UCSD-AML1 (cell line): ENCODE measurements at regions not wholly inside any gene's neighbourhood (a gene's known extent, or its start where the extent isn't known, plus 50 kb on each side); places are given as distances from the start of the nearest gene placed in this dataset.
A peak's percentile ranks its signal among the peaks of the same experiment; 100 is the strongest.

ENCODE experiments used
- DNase-seq: peaks from one replicate; lab custom pipeline; 2025; ENCODE audit not compliant: unreplicated experiment; lab: John Stamatoyannopoulos, UW

DNA sequence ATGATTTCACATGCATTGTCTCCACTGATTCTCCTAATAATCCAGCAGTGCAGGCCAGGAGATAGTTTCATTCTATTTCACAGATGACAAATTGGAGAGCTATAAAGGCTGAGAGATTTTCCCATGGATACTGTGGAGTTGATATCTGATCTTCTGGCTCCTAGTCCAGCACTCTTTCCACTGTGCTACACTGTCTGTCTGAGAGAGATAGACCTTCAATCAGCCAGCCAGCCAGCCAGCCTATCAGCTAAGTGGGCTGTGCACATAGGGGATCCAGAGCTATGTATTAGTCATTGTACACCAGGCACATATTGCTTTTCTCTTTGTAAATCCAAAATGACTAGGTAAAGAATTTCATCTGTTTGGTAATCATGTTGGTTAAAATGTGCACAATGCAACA is 91.8 kb upstream of the ATP2B1 start:
- no peak for DNase-seq

DNA sequence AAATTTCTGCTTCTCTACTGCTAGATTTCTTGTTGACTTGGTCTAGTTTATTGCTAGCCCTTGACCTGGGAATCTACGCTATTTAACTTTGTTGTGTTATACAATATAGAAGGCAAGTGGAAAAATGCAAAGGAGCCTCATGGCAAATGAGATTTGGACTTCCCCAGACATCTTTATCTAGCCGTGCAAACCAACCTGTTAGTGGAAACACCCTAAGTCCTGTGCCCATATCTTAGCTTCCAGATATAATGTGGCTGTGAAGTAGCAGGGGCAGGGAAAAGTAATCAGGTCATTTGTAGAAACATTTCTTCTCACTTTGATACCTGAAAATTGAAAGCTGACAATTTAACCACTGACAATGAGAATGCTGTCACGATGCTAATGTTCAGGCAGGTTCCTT is 90.7 kb upstream of the ATP2B1 start:
- no peak for DNase-seq

DNA sequence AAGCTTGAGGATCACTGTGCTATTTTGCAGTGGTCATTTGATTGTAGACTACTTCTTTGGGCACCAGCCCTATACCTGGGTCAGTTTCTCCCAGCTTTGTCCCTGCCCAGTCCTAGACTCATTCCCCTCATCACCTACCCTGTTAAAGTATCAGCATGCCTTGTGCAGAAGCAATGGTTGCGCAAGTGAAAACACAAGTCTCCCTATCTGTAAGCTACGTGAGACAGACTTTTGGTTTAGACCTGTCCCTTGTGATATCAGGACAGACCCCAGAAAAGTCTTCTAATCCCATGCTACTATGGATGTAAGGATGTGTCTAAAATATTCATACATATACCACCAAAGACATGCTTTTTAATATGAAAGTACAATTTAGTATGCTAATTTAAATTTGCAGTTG is 88.8 kb upstream of the ATP2B1 start:
- no peak for DNase-seq

DNA sequence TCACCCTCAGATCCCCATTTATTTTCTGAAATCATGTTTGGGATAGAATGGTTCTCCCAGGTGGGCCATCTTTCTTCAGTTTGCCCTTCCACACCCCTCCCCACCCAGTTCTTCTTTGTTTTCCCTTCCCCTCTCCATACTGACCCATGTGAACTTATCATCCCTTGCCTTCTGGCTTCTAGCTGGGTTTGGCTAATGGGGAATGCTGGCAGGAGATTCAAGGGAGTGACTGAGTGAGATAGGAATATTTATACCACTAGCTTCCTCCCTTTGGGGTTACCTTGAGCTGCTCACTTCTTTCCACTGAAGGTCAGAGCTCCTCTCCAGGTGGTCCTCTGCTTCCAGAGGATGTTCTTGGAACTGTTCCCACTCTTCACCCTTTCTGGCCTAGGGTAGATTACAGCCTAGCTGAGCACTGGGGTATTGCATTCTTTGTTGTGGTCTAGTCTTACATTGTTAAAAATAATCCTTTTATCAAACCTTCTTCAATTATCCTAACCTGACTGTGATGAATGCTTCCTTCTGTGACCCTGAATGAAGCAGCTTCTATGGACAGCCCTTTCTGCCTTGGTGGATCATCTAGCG is 88.3 kb upstream of the ATP2B1 start:
- DNase-seq = no peak

DNA sequence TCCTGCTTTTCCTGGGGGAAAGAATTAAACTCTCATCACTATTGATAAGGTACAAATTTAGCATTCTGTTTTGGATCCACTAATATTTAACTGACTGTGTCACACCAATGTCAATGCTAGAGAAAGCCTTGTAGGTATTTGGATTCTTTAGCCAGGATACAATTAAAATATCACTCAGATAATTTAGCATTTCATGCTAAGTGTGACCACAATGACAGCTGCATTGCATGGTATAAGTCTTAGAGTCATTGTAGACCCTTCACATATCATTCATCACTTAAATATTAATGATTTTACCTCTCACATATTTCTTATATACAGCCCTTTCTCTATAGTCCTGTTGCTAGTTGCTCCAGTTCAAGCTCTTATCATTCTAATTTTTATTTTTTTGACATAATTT is 85.3 kb upstream of the ATP2B1 start:
- no peak for DNase-seq

- no peak for DNase-seq
Observed at GRCh38 chr12:89791286-89791685, 82.6 kb upstream of the ATP2B1 start.

DNA sequence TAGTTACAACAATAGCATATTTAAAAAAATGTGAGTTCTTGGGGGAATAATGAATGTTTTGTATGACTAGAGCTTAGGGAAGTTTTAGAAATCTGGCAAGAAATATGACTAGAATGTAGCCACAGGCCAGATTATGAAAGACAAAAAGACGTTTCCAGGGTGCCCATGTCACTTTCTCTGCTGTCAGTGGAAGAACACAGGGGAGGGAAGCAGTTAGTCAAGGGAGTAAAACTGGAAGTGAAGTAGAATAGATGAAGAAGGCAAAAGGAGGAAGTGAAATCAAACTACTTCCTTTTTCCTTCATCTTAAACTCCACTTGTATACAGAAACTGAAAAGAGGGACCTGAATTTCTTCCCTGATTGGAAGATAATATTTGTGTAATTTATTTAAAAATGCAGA is 81.2 kb upstream of the ATP2B1 start:
- DNase-seq = no peak

GRCh38 chr12:89787763-89788162 is 79.1 kb upstream of the ATP2B1 start:
- DNase-seq = no peak

- no peak for DNase-seq
Observed at GRCh38 chr12:89786177-89786810, 77.7 kb upstream of the ATP2B1 start.

DNA sequence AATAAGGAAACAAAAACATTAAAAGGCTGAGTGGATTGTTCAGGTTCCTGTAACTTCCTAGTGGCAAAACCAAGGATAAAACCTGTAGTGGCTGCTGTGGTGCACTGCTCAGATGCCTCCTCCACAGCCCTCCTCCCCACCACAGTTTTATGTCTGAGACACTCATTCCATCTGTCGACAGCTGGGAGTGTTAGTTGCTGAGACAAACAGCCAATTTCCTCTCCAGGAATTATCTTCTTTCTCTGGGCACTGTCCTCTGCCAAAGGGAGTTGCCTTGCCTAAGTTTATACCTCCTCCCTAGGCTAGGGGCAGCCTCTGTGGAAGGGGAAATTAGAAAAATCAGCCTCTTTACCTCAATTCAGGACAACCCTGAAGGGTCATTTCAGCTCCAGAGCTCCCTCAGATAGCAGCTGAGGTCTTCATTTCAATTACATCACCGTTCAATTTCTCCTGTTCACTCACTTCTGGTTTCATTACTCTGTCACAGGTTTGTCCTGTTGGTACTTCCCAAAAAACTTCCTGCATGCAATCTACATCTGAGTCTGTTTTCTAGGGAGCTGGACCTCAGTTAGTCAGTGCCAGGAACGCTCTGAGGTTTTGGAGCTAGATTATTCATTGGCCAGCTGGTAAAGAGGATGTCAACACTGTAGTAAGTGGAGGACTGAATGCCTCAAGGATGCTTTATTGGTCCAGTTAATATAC is 74.9 kb upstream of the ATP2B1 start:
- peak; percentile 11 for DNase-seq

GRCh38 chr12:89782807-89783206 is 74.2 kb upstream of the ATP2B1 start:
- DNase-seq = no peak

DNA sequence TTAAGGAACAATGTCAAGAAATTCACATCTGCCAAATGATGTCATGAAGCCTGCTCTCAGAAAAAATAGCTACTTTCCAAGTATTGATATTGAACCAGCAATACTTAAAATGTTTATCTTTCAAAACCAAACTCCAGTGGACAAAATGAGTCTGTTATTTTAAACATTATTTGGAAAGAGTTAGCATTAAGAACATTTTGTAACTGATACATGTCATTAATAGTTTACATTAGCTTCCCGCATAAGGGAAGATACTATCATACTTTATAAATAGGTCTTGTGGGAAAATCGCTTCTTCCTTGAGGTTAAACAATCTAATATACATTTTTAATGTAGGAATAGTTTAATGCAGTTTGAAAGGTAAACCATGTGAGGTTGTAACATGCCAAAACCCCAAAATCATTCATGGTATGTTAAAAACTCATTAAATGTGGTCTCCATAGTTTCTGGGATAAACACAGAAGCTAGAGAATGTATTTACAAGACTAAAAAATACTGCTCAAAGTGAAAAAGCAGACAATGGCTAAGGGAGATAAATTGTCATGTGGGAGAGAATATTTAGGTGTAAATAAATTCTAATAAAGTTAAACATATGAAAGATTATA is 73.4 kb upstream of the ATP2B1 start:
- no peak for DNase-seq

DNA sequence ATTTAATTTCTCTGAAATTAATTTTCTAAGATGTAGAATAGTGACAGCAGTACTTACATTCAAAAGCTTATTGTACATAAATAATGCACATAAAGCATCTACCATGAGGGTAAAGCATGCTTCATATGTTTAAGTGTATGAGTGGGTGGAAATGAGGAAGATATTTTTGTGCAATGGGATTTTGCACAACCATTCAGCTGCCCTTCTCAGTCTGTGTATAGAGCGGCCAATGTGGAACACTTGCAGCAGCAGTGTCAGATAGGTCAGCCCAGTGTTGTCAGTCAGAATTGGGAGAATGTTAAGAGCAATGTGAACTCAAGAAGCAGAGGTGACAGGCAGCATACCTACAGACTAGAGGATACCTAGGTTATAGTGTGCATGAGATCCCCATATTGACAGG is 72.5 kb upstream of the ATP2B1 start:
- no peak for DNase-seq

DNA sequence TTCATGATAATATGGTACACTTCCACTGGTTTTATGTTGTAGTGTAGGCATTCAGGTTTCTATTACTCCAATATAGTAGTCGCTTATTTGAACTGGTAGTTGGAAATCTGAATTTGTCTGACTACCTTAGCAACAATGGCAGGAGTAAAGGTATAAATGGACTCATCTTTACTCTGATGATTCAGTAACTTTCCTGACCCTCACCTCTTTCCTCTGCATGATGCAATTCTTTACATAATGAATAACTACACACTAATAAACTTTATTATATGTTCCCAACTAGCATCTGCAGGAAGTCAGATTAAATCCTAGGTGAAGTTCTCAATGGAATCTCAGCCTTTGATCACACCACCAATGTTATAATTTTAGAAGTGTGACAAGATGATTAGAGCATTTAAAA is 70.5 kb upstream of the ATP2B1 start:
- no peak for DNase-seq

- no peak for DNase-seq
Observed at GRCh38 chr12:89777733-89778379, 69.2 kb upstream of the ATP2B1 start.

DNA sequence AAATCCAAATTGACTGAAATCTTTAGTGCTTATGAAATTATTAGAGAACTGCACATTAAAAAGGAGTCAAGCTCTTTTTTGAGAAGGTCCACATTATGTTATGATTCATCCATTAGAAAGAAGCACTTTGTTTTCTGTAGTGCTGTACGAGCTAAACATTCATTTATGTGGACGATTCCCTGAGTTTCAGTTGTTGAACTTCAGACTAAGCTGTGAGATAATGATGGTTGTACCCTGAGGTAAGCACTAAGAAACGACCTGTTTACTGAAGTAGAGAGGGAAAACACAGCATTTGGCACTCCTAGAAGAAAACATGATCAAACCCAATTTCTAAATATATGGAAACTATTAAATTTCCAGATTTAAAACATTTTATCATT is 67.3 kb upstream of the ATP2B1 start:
- no peak for DNase-seq

DNA sequence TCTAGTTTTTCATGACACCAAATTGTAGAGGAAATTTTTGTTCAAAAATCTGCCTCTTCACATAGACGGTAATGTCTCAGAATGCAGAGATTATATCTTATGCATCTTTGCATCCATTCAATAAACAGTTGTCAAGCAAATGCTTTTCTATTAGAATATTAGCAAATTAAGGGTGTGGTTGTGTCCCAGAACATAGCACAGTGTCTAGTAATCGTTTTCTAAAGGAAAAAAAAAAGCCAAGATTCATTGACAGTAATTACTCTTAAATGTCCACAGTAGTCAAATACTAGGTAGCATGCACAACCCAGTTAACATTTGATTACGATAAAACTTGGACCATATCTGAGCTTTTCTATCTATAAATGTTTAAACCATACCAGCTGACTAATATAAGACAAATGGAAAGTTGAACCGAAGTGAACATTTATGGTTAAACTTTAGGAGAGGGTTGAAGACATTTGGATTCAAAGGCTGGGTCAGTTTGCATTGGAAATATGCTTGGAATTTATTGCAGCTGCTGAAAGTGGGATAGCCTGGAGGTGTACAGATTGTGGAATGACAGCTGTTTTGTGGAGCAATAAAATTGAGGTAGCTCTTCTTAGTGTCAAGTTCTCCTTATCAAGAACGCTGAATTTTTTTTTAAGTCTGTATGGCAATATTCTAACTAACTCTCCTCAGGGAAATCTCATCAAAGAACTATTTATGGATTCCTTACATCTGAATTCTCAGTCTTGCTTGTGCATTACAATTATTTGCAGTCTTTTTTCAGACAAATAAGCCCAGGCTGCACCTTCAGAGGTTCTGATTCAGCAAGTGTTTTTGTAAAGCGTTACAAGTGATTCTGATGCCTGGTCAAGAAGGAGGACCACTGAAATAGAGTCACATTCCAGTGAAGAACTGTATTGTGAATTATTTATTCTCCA is 66.7 kb upstream of the ATP2B1 start:
- no peak for DNase-seq

DNA sequence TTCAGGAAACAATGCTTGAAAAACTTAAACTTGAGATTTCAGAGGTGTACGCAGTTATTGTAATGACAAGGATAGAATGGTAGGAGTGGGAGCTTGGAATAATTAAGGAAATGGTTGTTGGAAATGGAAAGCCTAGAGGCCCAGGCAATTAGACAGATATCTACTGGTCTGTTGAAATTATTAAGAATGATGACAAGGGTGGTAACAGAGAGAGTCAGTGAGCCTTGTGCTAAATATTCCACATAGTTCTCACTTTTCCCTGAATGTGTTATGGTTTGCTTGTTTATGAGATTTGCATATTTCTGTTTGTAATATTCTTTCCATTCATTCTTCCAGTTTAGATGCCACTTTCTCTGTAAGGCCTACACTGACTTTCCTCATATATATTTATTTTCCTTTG is 66.0 kb upstream of the ATP2B1 start:
- no peak for DNase-seq

DNA sequence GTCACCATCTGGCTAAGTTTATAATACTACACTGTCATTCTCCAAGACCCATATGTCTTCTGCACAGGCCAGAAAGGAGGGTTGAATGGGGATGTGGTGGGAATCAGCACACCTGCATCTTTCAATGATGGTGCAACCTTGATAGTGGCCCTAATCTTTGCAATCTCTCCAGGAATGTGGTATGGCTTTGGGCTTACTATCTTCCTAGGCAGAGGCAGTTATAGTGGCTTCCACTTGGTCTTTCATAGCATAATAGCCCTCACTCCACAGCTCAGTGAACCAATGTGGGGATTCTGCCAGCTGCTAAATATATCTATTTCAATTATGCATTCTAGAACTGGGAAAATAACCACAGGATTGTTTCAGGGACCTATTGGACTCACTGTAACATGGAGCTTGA is 61.8 kb upstream of the ATP2B1 start:
- no peak for DNase-seq

DNA sequence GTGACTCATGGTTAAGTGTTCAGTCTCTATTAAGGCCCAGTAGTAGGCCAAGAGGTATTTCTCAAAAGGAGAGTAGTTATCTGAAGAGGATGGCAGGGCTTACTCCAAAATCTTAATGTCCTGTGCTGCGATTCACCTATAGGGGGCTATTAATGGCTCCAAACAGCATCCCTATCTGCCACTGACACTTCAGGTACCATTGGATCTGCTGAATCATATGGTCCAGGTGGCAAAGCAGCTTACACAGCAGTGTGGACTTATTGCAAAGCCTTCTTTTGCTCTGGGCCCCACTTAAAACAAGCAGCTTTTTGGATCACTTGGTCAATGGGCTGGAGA is 60.8 kb upstream of the ATP2B1 start:
- no peak for DNase-seq
